Liver (tissue), 3 donors: ENCODE measurements at regions not wholly inside any gene's neighbourhood (a gene's known extent, or its start where the extent isn't known, plus 50 kb on each side); places are given as distances from the start of the nearest gene placed in this dataset.

Source experiments
- FOXA2 ChIP-seq: IDR thresholded peaks from 2 replicates; pipeline ENCODE4 v1.6.1; 2016; ENCODE audit warnings: antibody characterized with exemption
- SP1 ChIP-seq: IDR thresholded peaks from 2 replicates; pipeline ENCODE4 v1.6.1; 2018; ENCODE audit warnings: antibody characterized with exemption, mild to moderate bottlenecking
- TF ChIP-seq, protein P1 (sequence below): fragments of 150-350 bp; IDR thresholded peaks from 2 replicates; pipeline ENCODE4 v1.5.1; 2017; ENCODE audit warnings: improper control_type of control experiment, low read depth, low read length; ENCODE audit not compliant: missing input control
- TF ChIP-seq, protein P2 (sequence below): IDR thresholded peaks from 2 replicates; pipeline ENCODE4 v1.6.1; 2016; ENCODE audit warnings: antibody characterized with exemption, mild to moderate bottlenecking
- donor health status: healthy.
- donor health status: healthy.

DNA sequence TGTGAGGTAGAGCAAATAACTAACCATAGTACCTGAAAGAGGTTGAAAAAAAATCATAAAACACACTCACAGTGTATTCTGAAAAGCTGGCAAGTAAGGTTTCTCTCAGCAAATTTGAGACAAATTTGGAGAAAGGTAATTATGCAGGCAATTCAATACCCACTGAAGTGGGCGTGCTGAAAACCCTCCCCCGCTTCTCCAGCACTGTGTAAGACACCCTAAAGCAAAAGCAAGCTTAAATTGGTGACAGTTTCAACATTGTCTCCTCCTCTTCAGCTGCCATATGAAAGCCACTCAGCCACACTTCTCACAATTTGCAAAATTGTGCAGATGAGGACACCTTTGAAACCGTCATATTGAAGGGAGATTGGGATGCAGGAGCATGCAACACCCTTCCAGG, 322.3 kb upstream of the CDH6 start:
- TF ChIP-seq, protein P1, sequence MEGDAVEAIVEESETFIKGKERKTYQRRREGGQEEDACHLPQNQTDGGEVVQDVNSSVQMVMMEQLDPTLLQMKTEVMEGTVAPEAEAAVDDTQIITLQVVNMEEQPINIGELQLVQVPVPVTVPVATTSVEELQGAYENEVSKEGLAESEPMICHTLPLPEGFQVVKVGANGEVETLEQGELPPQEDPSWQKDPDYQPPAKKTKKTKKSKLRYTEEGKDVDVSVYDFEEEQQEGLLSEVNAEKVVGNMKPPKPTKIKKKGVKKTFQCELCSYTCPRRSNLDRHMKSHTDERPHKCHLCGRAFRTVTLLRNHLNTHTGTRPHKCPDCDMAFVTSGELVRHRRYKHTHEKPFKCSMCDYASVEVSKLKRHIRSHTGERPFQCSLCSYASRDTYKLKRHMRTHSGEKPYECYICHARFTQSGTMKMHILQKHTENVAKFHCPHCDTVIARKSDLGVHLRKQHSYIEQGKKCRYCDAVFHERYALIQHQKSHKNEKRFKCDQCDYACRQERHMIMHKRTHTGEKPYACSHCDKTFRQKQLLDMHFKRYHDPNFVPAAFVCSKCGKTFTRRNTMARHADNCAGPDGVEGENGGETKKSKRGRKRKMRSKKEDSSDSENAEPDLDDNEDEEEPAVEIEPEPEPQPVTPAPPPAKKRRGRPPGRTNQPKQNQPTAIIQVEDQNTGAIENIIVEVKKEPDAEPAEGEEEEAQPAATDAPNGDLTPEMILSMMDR: no peak
- TF ChIP-seq SP1 (no peak), FOXA2 (no peak)
- TF ChIP-seq, protein P2, sequence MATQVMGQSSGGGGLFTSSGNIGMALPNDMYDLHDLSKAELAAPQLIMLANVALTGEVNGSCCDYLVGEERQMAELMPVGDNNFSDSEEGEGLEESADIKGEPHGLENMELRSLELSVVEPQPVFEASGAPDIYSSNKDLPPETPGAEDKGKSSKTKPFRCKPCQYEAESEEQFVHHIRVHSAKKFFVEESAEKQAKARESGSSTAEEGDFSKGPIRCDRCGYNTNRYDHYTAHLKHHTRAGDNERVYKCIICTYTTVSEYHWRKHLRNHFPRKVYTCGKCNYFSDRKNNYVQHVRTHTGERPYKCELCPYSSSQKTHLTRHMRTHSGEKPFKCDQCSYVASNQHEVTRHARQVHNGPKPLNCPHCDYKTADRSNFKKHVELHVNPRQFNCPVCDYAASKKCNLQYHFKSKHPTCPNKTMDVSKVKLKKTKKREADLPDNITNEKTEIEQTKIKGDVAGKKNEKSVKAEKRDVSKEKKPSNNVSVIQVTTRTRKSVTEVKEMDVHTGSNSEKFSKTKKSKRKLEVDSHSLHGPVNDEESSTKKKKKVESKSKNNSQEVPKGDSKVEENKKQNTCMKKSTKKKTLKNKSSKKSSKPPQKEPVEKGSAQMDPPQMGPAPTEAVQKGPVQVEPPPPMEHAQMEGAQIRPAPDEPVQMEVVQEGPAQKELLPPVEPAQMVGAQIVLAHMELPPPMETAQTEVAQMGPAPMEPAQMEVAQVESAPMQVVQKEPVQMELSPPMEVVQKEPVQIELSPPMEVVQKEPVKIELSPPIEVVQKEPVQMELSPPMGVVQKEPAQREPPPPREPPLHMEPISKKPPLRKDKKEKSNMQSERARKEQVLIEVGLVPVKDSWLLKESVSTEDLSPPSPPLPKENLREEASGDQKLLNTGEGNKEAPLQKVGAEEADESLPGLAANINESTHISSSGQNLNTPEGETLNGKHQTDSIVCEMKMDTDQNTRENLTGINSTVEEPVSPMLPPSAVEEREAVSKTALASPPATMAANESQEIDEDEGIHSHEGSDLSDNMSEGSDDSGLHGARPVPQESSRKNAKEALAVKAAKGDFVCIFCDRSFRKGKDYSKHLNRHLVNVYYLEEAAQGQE: no peak
